NCI-H2227 (cell line): ENCODE measurements at regions not wholly inside any gene's neighbourhood (a gene's known extent, or its start where the extent isn't known, plus 50 kb on each side); places are given as distances from the start of the nearest gene placed in this dataset.

Source experiments
- DNase-seq: peaks from one replicate; lab custom pipeline; 2025; ENCODE audit not compliant: unreplicated experiment; lab: John Stamatoyannopoulos, UW

- DNase-seq = no peak
Observed at GRCh38 chr1:113256348-113256729, 134.0 kb upstream of the MAGI3 start.

GRCh38 chr1:113259988-113260387 is 130.3 kb upstream of the MAGI3 start:
- no peak for DNase-seq

- DNase-seq = no peak
Observed at GRCh38 chr1:113265196-113265595, 125.1 kb upstream of the MAGI3 start.

GRCh38 chr1:113266788-113267187 is 123.5 kb upstream of the MAGI3 start:
- no peak for DNase-seq

- DNase-seq = peak; percentile 7
Observed at GRCh38 chr1:113269168-113269963, 120.9 kb upstream of the MAGI3 start.

- DNase-seq = no peak
Observed at GRCh38 chr1:113271039-113271438, 119.3 kb upstream of the MAGI3 start.

GRCh38 chr1:113275083-113275482 is 115.2 kb upstream of the MAGI3 start:
- no peak for DNase-seq

GRCh38 chr1:113275691-113276090 is 114.6 kb upstream of the MAGI3 start:
- no peak for DNase-seq

GRCh38 chr1:113276507-113276906 is 113.8 kb upstream of the MAGI3 start:
- no peak for DNase-seq

GRCh38 chr1:113278371-113278770 is 111.9 kb upstream of the MAGI3 start:
- no peak for DNase-seq

- no peak for DNase-seq
Observed at GRCh38 chr1:113278777-113279176, 111.5 kb upstream of the MAGI3 start.

- DNase-seq = no peak
Observed at GRCh38 chr1:113279776-113280391, 110.4 kb upstream of the MAGI3 start.

GRCh38 chr1:113280581-113280980 is 109.7 kb upstream of the MAGI3 start:
- no peak for DNase-seq

- DNase-seq = no peak
Observed at GRCh38 chr1:113281550-113281949, 108.8 kb upstream of the MAGI3 start.

GRCh38 chr1:113282008-113282892 is 108.1 kb upstream of the MAGI3 start:
- DNase-seq = no peak

GRCh38 chr1:113282893-113283285 is 107.4 kb upstream of the MAGI3 start:
- DNase-seq = no peak

GRCh38 chr1:113283914-113284313 is 106.4 kb upstream of the MAGI3 start:
- DNase-seq = no peak

GRCh38 chr1:113286156-113286555 is 104.2 kb upstream of the MAGI3 start:
- no peak for DNase-seq

- DNase-seq = no peak
Observed at GRCh38 chr1:113291777-113292602, 98.3 kb upstream of the MAGI3 start.

GRCh38 chr1:113292603-113293255 is 97.6 kb upstream of the MAGI3 start:
- DNase-seq = no peak
